Gastrocnemius medialis (tissue), 4 donors: ENCODE measurements at regions not wholly inside any gene's neighbourhood (a gene's known extent, or its start where the extent isn't known, plus 50 kb on each side); places are given as distances from the start of the nearest gene placed in this dataset.

ENCODE experiments used
- ATAC-seq, 2 donors: fragments of 150-250 bp; one replicate each; pipeline ENCODE4 v1.9.1; 2016
- DNase-seq, 2 donors: peaks; one replicate each; pipeline ENCODE4 v3.0.0-alpha.2; 2019
- H3K27ac ChIP-seq, 4 donors: fragments of 200-600 bp; sonication (generic); 1 replicate in 1 of 4; 2 replicates in 3 of 4; pipeline ENCODE4 v1.5.1; 2016 to 2018; ENCODE audit warnings: mild to moderate bottlenecking in 2 of 4, moderate library complexity in 1 of 4
- H3K27me3 ChIP-seq, 3 donors: fragments of 200-600 bp; sonication (generic) in 2 of 3; 1 replicate in 1 of 3; 2 replicates in 2 of 3; pipeline versions ENCODE4 v1.5.1 to v1.6.0; 2016 to 2019; ENCODE audit warnings: mild to moderate bottlenecking in 1 of 3, moderate library complexity in 1 of 3
- H3K36me3 ChIP-seq, 2 donors: fragments of 200-600 bp; sonication (generic) in 1 of 2; one replicate each; pipeline ENCODE4 v1.5.1; 2017 to 2018
- H3K4me1 ChIP-seq, 2 donors: fragments of 200-600 bp; sonication (generic) in 1 of 2; one replicate each; pipeline ENCODE4 v1.5.1; 2016 to 2017; ENCODE audit warnings: mild to moderate bottlenecking in 2 of 2
- H3K4me3 ChIP-seq, 4 donors: fragments of 200-600 bp; sonication (generic) in 3 of 4; 1 replicate in 1 of 4; 2 replicates in 3 of 4; pipeline ENCODE4 v1.5.1; 2016 to 2019; ENCODE audit warnings: mild to moderate bottlenecking in 2 of 4
- H3K9me3 ChIP-seq, 3 donors: fragments of 200-600 bp; sonication (generic) in 2 of 3; 1 replicate in 1 of 3; 2 replicates in 2 of 3; pipeline ENCODE4 v1.5.1; 2016 to 2019
- CTCF ChIP-seq, 5 experiments: fragments of 450-650 bp in 3 of 5; fragments of 200-600 bp in 2 of 5; sonication (generic) in 2 of 5; IDR thresholded peaks in 4 of 5; conservative IDR thresholded peaks in 1 of 5; 1 replicate in 4 of 5; 2 replicates in 1 of 5; pipeline ENCODE4 v1.5.1; 2016 to 2019; ENCODE audit warnings: antibody characterized with exemption in 5 of 5, mild to moderate bottlenecking in 3 of 5, moderate library complexity in 3 of 5
- POLR2A ChIP-seq, 2 donors: fragments of 450-650 bp; IDR thresholded peaks; one replicate each; pipeline ENCODE4 v1.6.1; 2017; ENCODE audit warnings: antibody characterized with exemption in 2 of 2, mild to moderate bottlenecking in 2 of 2, moderate library complexity in 2 of 2
- in situ Hi-C, 4 donors: fragments of 200-750 bp; cut with MboI; loops; one replicate each; pipeline versions ENCODE4 v1.15.0 to v1.8.0; 2017; ENCODE audit warnings: low sequenced_read_pairs in 4 of 4
- intact Hi-C: fragments of 100-400 bp; cut with DNase I; formaldehyde crosslinking; loops from one replicate; pipeline ENCODE4 v1.15.1; 2023; ENCODE audit warnings: low total_unique reads

GRCh38 chr22:48076008-48076407, 1313.6 kb downstream of the TBC1D22A start:
- Histone ChIP-seq H3K9me3 (no peaks in the 10 kb centered on the region), H3K4me3 (no peak overlapping the region), H3K4me1 (no peaks in the 10 kb centered on the region), H3K27ac (no peak overlapping the region), H3K36me3 (no peaks in the 10 kb centered on the region), H3K27me3 (no peaks in the 10 kb centered on the region)
- intact Hi-C loops (no loop called here), in situ Hi-C loops (no loop called here)
- ATAC-seq (no peak), DNase-seq (no peak)
- TF ChIP-seq POLR2A (IDR thresholded peaks at IDR 0.05) (no peak), CTCF (IDR thresholded peaks at IDR 0.05 in 4 of 5, conservative IDR thresholded peaks at IDR 0.05 in 1 of 5) (no peak)

- no peaks in the 10 kb centered on the region for H3K4me1 ChIP-seq
- intact Hi-C loops (no loop called here), in situ Hi-C loops (no loop called here)
- DNase-seq (no peak), ATAC-seq (no peak)
- no peaks in the 10 kb centered on the region for H3K27me3 ChIP-seq
- no peak overlapping the region for H3K4me3 ChIP-seq
- H3K36me3 ChIP-seq: no peaks in the 10 kb centered on the region
- no peak overlapping the region for H3K27ac ChIP-seq
- TF ChIP-seq CTCF (IDR thresholded peaks at IDR 0.05 in 4 of 5, conservative IDR thresholded peaks at IDR 0.05 in 1 of 5) (no peak), POLR2A (IDR thresholded peaks at IDR 0.05) (no peak)
- no peaks in the 10 kb centered on the region for H3K9me3 ChIP-seq
These were observed 1313.2 kb downstream of the TBC1D22A start for GRCh38 chr22:48075604-48076003.

- no peak overlapping the region for H3K4me3 ChIP-seq
- H3K4me1 ChIP-seq: no peaks in the 10 kb centered on the region
- DNase-seq (no peak), ATAC-seq (no peak)
- intact Hi-C loops (no loop called here), in situ Hi-C loops (no loop called here)
- H3K36me3 ChIP-seq: no peaks in the 10 kb centered on the region
- TF ChIP-seq POLR2A (IDR thresholded peaks at IDR 0.05): no peak
- no peak for TF ChIP-seq CTCF (IDR thresholded peaks at IDR 0.05 in 4 of 5, conservative IDR thresholded peaks at IDR 0.05 in 1 of 5)
- H3K27me3 ChIP-seq: no peaks in the 10 kb centered on the region
- no peak overlapping the region for H3K27ac ChIP-seq
- H3K9me3 ChIP-seq: no peaks in the 10 kb centered on the region
These were observed 1310.3 kb downstream of the TBC1D22A start for GRCh38 chr22:48072777-48073176.

- intact Hi-C loops: no loop called here
- DNase-seq: no peak
These were observed 1309.4 kb downstream of the TBC1D22A start for GRCh38 chr22:48071828-48072227.

More at GRCh38 chr22:48071828-48072227, 1309.4 kb downstream of the TBC1D22A start:
- Histone ChIP-seq H3K4me1 (no peaks in the 10 kb centered on the region), H3K27ac (no peak overlapping the region), H3K27me3 (no peaks in the 10 kb centered on the region), H3K9me3 (no peaks in the 10 kb centered on the region), H3K36me3 (no peaks in the 10 kb centered on the region), H3K4me3 (no peak overlapping the region)
- ATAC-seq: no peak
- in situ Hi-C loops: no loop called here
- TF ChIP-seq CTCF (IDR thresholded peaks at IDR 0.05 in 4 of 5, conservative IDR thresholded peaks at IDR 0.05 in 1 of 5) (no peak), POLR2A (IDR thresholded peaks at IDR 0.05) (no peak)
